ENCODE measurements at regions not wholly inside any gene's neighbourhood (a gene's known extent, or its start where the extent isn't known, plus 50 kb on each side); places are given as distances from the start of the nearest gene placed in this dataset.

DNA sequence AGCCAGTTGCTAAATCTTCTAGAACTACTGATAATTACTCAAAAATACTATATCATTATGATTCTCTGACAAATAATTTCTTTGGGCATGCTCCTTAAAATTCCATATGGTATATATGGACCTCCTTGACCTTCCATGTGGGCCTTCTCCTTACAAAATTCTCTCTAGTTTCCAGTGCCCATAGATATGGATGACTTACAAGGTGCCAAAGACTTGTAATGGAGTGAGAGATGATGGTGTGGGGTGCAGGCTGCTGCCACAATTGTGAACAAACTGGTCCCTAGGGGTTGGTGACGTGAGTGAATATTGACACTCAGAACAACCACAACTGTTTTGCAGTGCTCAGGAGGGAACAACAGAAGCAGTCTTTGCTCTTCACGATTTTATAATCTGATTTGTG is 378.9 kb downstream of the SNAPC1 start:
- H3K4me3 ChIP-seq = no peak overlapping the region
- no peak for DNase-seq (ENCODE audit: low spot score)
- H3K27ac ChIP-seq = no peak overlapping the region
- TF ChIP-seq, protein P1, sequence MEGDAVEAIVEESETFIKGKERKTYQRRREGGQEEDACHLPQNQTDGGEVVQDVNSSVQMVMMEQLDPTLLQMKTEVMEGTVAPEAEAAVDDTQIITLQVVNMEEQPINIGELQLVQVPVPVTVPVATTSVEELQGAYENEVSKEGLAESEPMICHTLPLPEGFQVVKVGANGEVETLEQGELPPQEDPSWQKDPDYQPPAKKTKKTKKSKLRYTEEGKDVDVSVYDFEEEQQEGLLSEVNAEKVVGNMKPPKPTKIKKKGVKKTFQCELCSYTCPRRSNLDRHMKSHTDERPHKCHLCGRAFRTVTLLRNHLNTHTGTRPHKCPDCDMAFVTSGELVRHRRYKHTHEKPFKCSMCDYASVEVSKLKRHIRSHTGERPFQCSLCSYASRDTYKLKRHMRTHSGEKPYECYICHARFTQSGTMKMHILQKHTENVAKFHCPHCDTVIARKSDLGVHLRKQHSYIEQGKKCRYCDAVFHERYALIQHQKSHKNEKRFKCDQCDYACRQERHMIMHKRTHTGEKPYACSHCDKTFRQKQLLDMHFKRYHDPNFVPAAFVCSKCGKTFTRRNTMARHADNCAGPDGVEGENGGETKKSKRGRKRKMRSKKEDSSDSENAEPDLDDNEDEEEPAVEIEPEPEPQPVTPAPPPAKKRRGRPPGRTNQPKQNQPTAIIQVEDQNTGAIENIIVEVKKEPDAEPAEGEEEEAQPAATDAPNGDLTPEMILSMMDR (IDR thresholded peaks at IDR 0.05) = no peak

DNA sequence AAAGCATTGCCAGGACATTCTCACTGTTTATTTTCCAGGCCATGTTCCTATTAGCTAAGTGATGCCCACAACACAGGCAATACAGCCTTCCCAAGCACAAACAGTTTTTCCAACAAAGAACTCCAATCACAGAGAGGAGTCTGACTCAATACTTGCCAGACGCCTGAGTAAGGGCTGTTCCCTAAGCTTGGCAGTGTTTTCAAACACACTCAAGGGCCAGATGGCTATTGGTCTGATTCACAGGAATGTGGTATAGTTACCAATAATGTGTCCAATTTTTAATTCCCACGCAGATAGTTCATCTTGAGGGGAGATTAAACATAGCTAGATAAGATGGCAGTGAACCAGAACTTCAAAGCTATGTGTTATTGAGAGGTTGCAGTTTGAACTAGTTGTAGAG is 381.0 kb downstream of the SNAPC1 start:
- no peak overlapping the region for H3K4me3 ChIP-seq
- no peak for DNase-seq (ENCODE audit: low spot score)
- H3K27ac ChIP-seq = no peak overlapping the region
- TF ChIP-seq, protein P1 (IDR thresholded peaks at IDR 0.05) = no peak

DNA sequence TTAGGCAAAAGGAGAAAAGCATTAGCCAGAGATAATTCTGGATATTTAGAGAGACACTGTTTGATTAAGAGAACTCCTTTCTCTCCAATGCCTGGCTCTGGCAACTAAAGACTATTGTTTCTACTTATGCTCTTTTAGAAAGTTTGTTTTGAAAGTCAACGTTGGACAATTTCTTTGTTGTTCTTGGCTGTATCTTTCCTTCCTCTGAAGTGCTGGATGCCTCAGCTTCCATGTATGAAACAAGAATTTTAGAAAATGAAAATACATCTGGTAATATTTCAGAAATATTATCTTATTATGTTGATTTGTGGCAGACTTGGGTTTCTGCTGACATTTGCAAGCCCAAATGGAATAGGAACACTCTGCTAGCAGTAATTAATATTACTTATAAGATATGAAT is 382.6 kb downstream of the SNAPC1 start:
- TF ChIP-seq, protein P1 (IDR thresholded peaks at IDR 0.05) = no peak
- no peak overlapping the region for H3K27ac ChIP-seq
- no peak overlapping the region for H3K4me3 ChIP-seq
- no peak for DNase-seq (ENCODE audit: low spot score)

DNA sequence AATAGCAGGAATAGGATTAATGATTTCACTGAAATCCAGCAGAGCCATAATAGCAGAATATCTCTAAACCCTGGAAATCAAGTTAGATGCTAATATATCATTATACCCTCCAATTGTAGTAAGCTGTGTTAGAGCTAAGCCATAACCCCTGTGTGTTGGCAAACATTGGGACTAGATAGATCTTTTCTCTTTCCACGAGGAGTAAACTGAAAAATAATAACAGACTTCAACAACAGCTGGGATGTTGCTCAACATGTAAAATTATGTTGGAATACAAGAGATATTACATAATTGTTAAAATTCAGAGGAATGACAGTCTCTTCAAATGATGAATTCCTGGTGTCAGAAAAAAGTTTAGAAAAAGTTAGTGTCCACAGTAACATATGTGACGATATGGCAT is 383.8 kb downstream of the SNAPC1 start:
- TF ChIP-seq, protein P1 (IDR thresholded peaks at IDR 0.05) = no peak
- H3K27ac ChIP-seq = no peak overlapping the region
- no peak overlapping the region for H3K4me3 ChIP-seq
- DNase-seq (ENCODE audit: low spot score) = no peak

DNA sequence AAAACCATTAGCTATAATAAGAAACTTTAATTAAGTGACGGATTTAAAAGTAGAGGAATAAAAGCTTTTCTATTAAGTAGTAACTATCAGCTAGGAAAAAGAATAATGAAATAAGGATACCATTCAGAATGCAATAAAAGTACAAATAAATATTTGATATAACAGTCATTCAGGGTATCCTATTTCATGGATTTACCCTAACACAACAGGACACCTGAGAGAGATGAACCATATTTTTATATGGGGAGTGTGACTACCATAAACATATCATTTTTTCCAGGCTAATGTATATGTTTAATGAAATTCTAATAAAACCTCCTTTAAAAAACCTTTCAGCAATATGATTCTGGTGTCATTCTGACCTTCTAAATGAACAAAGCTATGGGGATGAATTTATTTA is 393.8 kb downstream of the SNAPC1 start:
- TF ChIP-seq, protein P1 (IDR thresholded peaks at IDR 0.05) = no peak
- Histone ChIP-seq H3K27ac (no peak overlapping the region), H3K4me3 (no peak overlapping the region)
- DNase-seq (ENCODE audit: low spot score) = no peak

DNA sequence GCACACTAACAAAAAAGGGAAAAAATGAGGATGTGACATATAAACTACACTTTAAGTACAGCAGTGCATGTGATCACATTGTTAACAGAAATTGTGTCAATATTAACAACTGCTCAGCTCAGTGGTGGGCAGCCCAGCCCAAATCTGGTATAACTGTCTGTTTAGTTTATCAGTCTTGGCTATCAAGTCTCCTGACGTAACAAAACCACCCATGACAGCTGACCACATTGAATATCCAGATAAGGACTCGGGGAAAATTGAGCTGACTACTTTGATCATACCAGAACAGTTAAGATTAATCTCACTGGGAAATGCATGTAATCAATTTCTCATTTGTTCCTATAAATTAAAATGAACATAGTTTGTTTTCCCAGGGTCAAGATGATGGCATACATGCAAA is 396.6 kb downstream of the SNAPC1 start:
- no peak overlapping the region for H3K4me3 ChIP-seq
- TF ChIP-seq, protein P1 (IDR thresholded peaks at IDR 0.05) = no peak
- no peak for DNase-seq (ENCODE audit: low spot score)
- no peak overlapping the region for H3K27ac ChIP-seq

DNA sequence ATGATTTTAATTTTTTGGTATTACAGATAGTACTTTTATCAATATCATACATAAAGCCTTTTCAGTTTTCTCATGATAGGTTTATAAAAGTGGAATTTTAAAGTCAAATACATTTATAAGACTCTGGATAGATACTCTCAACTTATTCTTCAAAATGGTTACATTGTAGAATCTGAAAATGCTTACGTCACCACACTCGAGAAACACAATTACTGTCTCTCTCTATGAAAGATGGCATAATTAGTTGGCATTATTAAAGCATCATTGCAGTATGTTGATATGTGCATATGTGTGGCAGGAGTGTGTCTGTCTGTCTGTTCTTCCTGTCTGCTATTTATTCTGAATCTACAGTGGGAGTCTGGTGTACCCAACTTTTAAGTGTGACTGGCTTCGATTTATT is 397.1 kb downstream of the SNAPC1 start:
- H3K27ac ChIP-seq = no peak overlapping the region
- no peak for DNase-seq (ENCODE audit: low spot score)
- TF ChIP-seq, protein P1 (IDR thresholded peaks at IDR 0.05) = no peak
- H3K4me3 ChIP-seq = no peak overlapping the region
